Astrocyte of the hippocampus (primary cell): ENCODE measurements at regions not wholly inside any gene's neighbourhood (a gene's known extent, or its start where the extent isn't known, plus 50 kb on each side); places are given as distances from the start of the nearest gene placed in this dataset.
"Not testable (repeated sequence)": the region's sequence is repeated elsewhere in the genome, so short reads cannot be mapped to it uniquely, and the experiment has no call there.

Experiments
- DNase-seq: peaks from one replicate; pipeline ENCODE4 v3.0.0; 2011; ENCODE audit warnings: low read depth, low spot score

- no peak for DNase-seq
Observed at GRCh38 chr22:22193923-22194322, 50.7 kb upstream of the VPREB1 start.

- DNase-seq: not testable (repeated sequence)
Observed at GRCh38 chr22:22193462-22193861, 51.1 kb upstream of the VPREB1 start.

GRCh38 chr22:22193006-22193405 lies 51.6 kb upstream of the VPREB1 start:
- DNase-seq: not testable (repeated sequence)

GRCh38 chr22:22189796-22190195 lies 54.8 kb upstream of the VPREB1 start:
- DNase-seq: not testable (repeated sequence)

- not testable (repeated sequence) for DNase-seq
Observed at GRCh38 chr22:22187863-22188262, 56.7 kb upstream of the VPREB1 start.

GRCh38 chr22:22187299-22187698 lies 57.3 kb upstream of the VPREB1 start:
- no peak for DNase-seq

- DNase-seq: no peak
Observed at GRCh38 chr22:22185844-22186499, 58.6 kb upstream of the VPREB1 start.

- no peak for DNase-seq
Observed at GRCh38 chr22:22185217-22185616, 59.4 kb upstream of the VPREB1 start.

GRCh38 chr22:22184277-22184807 lies 60.2 kb upstream of the VPREB1 start:
- DNase-seq: no peak

GRCh38 chr22:22182990-22183264 lies 61.7 kb upstream of the VPREB1 start:
- DNase-seq: no peak

GRCh38 chr22:22182218-22182989 lies 62.2 kb upstream of the VPREB1 start:
- DNase-seq: no peak

GRCh38 chr22:22181341-22181850 lies 63.2 kb upstream of the VPREB1 start:
- no peak for DNase-seq

- no peak for DNase-seq
Observed at GRCh38 chr22:22180738-22181285, 63.8 kb upstream of the VPREB1 start.

GRCh38 chr22:22179858-22180257 lies 64.7 kb upstream of the VPREB1 start:
- no peak for DNase-seq

- no peak for DNase-seq
Observed at GRCh38 chr22:22178992-22179391, 65.6 kb upstream of the VPREB1 start.

- no peak for DNase-seq
Observed at GRCh38 chr22:22178355-22178965, 66.1 kb upstream of the VPREB1 start.

- DNase-seq: no peak
Observed at GRCh38 chr22:22176929-22177616, 67.5 kb upstream of the VPREB1 start.

- DNase-seq: not testable (repeated sequence)
Observed at GRCh38 chr22:22172896-22173628, 71.5 kb upstream of the VPREB1 start.

GRCh38 chr22:22171357-22172218 lies 73.0 kb upstream of the VPREB1 start:
- DNase-seq: peak; percentile 8

GRCh38 chr22:22169923-22170322 lies 74.7 kb upstream of the VPREB1 start:
- no peak for DNase-seq
